GM06990 (cell line): ENCODE measurements at regions not wholly inside any gene's neighbourhood (a gene's known extent, or its start where the extent isn't known, plus 50 kb on each side); places are given as distances from the start of the nearest gene placed in this dataset.

Source experiments
- DNase-seq: peaks from one replicate; pipeline ENCODE4 v3.0.0-alpha.2; 2011; ENCODE audit not compliant: insufficient read length; ENCODE audit errors: extremely low read depth
- H3K27me3 ChIP-seq: replicated peaks from 2 replicates; pipeline ENCODE4 v1.6.0; 2011; ENCODE audit warnings: low read length; ENCODE audit not compliant: control insufficient read depth, insufficient read depth
- H3K36me3 ChIP-seq: 2 replicates; pipeline ENCODE4 v1.5.1; 2011; ENCODE audit warnings: low read length; ENCODE audit not compliant: control insufficient read depth, insufficient read depth
- H3K4me3 ChIP-seq: replicated peaks from 2 replicates; pipeline ENCODE4 v1.5.1; 2011; ENCODE audit warnings: low read depth, mild to moderate bottlenecking, control low read depth, low read length
- CTCF ChIP-seq: IDR thresholded peaks from 2 replicates; pipeline ENCODE4 v1.5.1; 2011; ENCODE audit warnings: low read length, control low read depth, mild to moderate bottlenecking, inconsistent platforms; ENCODE audit not compliant: insufficient read depth, poor library complexity, severe bottlenecking

DNA sequence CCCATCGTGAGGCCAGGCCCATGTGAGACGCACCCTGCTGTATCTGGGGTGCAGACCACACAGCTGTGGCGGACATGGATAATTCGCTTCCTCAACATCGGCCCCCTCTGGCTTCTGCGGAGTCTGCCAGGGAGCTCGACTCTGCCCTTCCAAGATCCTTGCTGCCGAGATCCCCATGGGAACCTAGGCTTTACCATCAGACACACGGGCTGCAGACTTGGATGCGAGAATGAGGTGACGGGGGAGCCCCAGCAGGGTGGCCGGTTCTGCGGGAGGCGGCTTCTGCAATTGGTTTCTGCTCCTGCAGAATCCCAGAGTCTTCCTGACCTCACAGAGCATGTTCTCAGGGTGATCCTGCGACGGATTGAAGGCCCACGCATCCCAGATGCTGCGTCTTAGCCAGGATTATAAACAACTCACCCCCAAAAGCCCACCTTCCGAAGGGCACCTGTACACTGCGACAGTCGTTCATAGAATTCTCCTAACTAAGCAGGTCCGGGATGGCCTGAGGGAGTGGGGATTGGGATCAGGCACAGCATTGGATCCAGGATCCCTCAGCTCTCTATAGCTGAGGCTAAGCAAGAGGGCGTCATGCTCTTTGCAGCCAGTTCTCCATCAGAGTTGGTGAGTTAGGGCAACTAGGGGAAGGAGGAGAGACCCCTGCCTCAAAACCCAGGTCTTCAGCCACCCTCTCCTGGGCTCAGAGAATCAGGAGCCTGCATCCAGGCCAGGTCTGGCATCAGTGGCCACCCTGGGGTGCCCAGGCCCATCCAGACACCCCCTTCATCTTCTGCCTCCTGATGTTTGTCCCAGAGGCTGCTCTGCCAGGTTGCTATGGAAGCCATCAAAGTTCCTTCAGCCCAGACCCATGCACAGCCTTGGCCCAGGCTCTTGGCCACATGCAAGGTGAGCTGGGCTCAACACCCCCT, 74.7 kb upstream of the SNTG2 start:
- Histone ChIP-seq H3K4me3 (no peak overlapping the region), H3K27me3 (no peaks in the 10 kb centered on the region), H3K36me3 (no peaks in the 10 kb centered on the region)
- no peak for TF ChIP-seq CTCF
- no peak for DNase-seq

GRCh38 chr2:873651-874580, 76.7 kb upstream of the SNTG2 start:
- no peak for TF ChIP-seq CTCF
- no peak for DNase-seq
- no peak overlapping the region for H3K4me3 ChIP-seq
- H3K27me3 ChIP-seq = no peaks in the 10 kb centered on the region
- H3K36me3 ChIP-seq = no peaks in the 10 kb centered on the region

GRCh38 chr2:873027-873426, 77.6 kb upstream of the SNTG2 start:
- no peak for DNase-seq
- no peak overlapping the region for H3K4me3 ChIP-seq
- H3K27me3 ChIP-seq = no peaks in the 10 kb centered on the region
- no peak for TF ChIP-seq CTCF
- no peaks in the 10 kb centered on the region for H3K36me3 ChIP-seq

DNA sequence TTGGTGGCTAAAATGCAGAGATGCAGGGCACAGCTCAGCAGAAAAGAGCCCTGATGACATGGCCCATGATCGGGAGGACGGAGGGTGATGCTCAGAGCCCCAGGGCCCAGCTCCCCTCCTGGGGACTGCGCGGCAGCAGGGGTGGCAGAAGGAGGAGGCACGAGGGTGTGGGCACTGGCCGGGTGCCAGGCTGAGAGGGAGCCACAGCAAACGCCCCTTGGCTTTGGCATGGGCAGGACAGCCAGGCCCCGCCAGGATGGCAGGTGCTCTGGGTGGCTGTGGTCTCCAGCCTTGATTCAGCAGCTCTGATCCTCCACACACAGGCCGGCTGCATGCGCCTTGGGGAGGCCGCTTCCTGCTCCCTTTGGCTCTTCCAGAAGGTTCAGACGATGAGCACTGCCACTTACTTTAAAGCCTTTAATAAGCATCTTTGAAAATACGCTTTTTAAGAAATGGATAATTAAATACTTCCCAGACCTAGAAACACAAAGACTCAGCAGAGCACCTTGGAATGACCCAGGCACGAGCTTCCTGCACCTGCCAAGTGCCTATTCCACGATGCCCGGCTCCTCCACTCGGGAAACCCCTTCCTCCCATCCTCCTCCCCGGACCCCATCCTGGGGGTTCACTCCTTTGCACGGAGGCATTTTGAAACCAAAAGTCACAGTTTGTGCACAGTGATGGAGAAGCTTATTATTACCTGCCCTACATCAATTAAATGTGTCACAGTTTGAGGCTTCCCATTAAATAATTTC, 78.5 kb upstream of the SNTG2 start:
- no peaks in the 10 kb centered on the region for H3K36me3 ChIP-seq
- no peak for DNase-seq
- no peak for TF ChIP-seq CTCF
- no peak overlapping the region for H3K4me3 ChIP-seq
- no peaks in the 10 kb centered on the region for H3K27me3 ChIP-seq

DNA sequence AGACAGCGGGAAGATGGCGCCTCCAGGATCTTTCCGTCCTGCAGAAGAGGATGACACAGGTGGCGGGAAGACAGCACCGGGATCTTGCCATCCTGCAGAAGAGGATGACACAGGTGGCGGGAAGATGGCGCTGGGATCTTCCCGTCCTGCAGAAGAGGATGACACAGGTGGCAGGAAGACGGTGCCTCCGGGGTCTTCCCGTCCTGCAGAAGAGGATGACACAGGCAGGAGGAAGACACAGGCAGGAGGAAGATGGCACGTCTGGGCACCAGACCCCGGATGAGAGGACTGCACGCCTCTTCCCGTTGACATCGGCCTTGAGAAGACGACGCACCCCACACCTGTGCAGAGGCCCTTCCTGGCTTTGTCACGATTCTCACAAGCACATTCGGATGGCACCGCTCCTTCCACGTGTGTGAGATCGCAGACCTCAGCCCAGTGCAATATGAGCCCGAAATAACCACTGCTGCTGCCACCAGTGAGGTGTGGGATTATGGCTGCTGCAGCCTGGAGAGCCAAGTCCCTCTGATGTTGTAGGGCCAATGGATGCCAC, 79.4 kb upstream of the SNTG2 start:
- Histone ChIP-seq H3K4me3 (no peak overlapping the region), H3K36me3 (no peaks in the 10 kb centered on the region), H3K27me3 (no peaks in the 10 kb centered on the region)
- no peak for TF ChIP-seq CTCF
- no peak for DNase-seq
